ENCODE measurements at regions not wholly inside any gene's neighbourhood (a gene's known extent, or its start where the extent isn't known, plus 50 kb on each side); places are given as distances from the start of the nearest gene placed in this dataset.

DNA sequence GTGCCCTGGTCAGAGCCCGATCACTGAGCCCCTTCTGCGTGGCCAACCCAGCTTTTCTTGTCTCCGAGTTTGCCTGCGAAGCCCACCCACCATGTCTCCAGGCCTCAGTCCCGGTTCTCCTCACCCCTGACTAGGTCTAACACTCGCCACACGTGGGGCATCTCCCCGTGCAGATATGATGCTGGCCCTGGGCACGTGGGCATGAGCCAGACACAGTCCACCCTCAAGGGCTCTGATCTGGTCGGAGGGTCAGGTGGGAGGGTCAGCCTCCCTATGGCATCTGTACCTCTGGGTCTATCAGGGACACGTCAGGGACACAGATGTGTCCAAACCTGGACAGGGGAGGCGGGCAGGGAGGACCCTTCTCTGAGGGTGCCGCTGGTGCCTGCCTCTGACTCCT lies 95.4 kb downstream of the RHOB start:
- no peaks in the 10 kb centered on the region for H3K27me3 ChIP-seq (replicated peaks; ENCODE audit: control insufficient read depth, insufficient read depth, low read length)
- no peak overlapping the region for H3K4me3 ChIP-seq (replicated peaks; ENCODE audit: low read depth, low read length)
- TF ChIP-seq, protein P1, sequence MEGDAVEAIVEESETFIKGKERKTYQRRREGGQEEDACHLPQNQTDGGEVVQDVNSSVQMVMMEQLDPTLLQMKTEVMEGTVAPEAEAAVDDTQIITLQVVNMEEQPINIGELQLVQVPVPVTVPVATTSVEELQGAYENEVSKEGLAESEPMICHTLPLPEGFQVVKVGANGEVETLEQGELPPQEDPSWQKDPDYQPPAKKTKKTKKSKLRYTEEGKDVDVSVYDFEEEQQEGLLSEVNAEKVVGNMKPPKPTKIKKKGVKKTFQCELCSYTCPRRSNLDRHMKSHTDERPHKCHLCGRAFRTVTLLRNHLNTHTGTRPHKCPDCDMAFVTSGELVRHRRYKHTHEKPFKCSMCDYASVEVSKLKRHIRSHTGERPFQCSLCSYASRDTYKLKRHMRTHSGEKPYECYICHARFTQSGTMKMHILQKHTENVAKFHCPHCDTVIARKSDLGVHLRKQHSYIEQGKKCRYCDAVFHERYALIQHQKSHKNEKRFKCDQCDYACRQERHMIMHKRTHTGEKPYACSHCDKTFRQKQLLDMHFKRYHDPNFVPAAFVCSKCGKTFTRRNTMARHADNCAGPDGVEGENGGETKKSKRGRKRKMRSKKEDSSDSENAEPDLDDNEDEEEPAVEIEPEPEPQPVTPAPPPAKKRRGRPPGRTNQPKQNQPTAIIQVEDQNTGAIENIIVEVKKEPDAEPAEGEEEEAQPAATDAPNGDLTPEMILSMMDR (IDR thresholded peaks at IDR 0.05; ENCODE audit: insufficient read depth, low read length, poor library complexity, severe bottlenecking), result no peak
- H3K36me3 ChIP-seq (ENCODE audit: control insufficient read depth, insufficient read depth, low read length), result no peaks in the 10 kb centered on the region
- no peak for DNase-seq (ENCODE audit: extremely low read depth, insufficient read length)

DNA sequence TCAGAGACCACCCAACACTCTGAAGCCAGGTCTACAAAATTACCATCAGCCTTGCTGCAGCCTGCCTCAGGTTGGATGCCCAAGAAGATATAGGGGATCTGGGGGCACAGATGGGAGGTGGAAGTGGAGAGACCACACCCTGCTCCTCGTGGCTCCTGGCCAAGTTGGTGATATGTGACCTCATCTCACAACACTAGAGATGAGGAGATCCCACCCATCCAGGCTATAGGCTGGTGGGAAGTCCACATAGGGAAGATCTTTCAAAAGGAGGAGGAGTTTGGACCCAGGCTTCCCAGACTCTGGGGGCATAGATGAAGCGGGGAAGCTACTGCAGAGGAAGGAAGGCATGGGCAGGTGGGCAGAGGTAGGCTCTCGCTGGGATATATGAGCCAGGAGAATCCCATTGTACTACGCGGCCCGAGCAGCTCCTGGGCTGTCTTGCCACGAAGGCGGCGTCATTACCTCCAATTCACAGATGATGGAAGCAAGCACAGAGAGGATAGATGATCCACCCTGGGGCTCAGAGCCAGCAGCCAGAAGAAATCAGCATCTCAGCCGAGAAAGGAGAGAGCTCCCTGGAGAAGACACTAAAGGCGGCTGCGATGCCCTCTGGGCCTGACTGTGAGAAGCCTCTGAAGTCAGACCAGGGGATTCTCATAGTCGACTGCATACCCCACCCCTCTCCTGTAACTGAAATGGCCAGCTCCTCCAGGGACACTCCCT lies 96.0 kb downstream of the RHOB start:
- Histone ChIP-seq H3K4me3 (replicated peaks; ENCODE audit: low read depth, low read length) (no peak overlapping the region), H3K27me3 (replicated peaks; ENCODE audit: control insufficient read depth, insufficient read depth, low read length) (no peaks in the 10 kb centered on the region), H3K36me3 (ENCODE audit: control insufficient read depth, insufficient read depth, low read length) (no peaks in the 10 kb centered on the region)
- TF ChIP-seq, protein P1 (IDR thresholded peaks at IDR 0.05; ENCODE audit: insufficient read depth, low read length, poor library complexity, severe bottlenecking), result no peak
- DNase-seq (ENCODE audit: extremely low read depth, insufficient read length), result no peak

DNA sequence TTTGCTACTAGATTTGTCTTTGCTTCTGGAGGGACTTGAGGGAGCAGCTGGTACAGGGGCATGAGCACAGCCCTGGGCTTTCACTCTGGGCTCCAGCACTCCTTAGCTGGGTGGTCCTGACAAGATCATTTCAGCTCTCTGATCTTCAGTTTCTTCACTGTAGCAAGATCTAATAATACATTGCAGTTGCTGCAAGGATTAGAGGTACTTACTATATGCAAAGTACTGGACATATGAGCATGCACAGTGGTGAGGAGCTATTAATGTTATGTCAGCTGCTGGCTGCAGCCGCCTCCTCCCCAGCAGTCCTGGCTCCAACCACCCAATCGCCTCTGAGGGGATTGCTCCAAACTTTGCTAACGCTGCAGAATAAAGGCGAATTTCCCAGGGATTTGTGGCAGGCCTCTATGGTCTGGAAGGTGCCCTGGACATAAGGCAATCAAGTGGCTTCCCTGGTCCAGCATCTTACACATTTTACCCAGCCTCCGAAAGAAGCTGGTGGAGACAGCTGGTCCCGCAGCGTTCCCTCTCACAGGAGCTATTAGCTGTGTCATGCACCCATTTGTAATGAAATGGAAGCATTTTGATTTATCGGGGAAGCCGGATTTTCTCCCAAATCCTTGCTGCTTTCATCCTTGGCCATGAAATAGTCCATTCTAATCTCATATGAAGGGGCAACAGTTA lies 96.7 kb downstream of the RHOB start:
- no peak overlapping the region for H3K4me3 ChIP-seq (replicated peaks; ENCODE audit: low read depth, low read length)
- TF ChIP-seq, protein P1 (IDR thresholded peaks at IDR 0.05; ENCODE audit: insufficient read depth, low read length, poor library complexity, severe bottlenecking), result no peak

DNA sequence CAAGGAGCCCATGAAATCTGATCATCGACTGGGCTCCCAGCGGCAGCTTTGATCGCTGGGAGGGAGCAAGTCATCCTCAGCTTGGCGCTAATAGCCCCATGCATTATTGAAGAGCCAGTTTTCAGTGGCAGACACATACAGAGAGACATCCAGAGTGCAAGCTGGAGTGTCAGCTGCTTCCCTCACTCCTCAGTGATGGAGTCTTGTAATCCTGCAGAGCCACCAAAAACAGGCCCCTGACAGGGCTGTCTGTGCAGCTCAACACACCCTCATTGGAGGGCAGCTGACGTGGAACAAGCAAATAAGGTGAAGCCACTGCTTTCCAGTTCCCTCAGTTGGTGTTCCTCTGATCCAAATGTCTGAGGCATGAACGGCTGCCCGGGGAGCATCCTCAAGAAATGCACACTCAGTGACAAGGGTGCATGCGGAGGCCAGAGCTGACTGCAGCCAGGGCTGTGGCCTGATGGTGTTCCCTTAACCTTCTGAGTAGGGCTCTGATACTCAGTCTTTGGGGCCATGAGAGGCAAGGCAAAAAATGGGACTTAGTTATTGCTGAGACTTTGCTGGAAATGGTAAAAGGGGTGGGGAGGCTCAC lies 97.4 kb downstream of the RHOB start:
- TF ChIP-seq, protein P1 (IDR thresholded peaks at IDR 0.05; ENCODE audit: insufficient read depth, low read length, poor library complexity, severe bottlenecking), result no peak
- no peaks in the 10 kb centered on the region for H3K36me3 ChIP-seq (ENCODE audit: control insufficient read depth, insufficient read depth, low read length)
- no peak for DNase-seq (ENCODE audit: extremely low read depth, insufficient read length)
- H3K27me3 ChIP-seq (replicated peaks; ENCODE audit: control insufficient read depth, insufficient read depth, low read length), result no peaks in the 10 kb centered on the region
- no peak overlapping the region for H3K4me3 ChIP-seq (replicated peaks; ENCODE audit: low read depth, low read length)

More for the DNA sequence above, 96.7 kb downstream of the RHOB start:
- Histone ChIP-seq H3K27me3 (replicated peaks; ENCODE audit: control insufficient read depth, insufficient read depth, low read length) (no peaks in the 10 kb centered on the region), H3K36me3 (ENCODE audit: control insufficient read depth, insufficient read depth, low read length) (no peaks in the 10 kb centered on the region)
- no peak for DNase-seq (ENCODE audit: extremely low read depth, insufficient read length)

DNA sequence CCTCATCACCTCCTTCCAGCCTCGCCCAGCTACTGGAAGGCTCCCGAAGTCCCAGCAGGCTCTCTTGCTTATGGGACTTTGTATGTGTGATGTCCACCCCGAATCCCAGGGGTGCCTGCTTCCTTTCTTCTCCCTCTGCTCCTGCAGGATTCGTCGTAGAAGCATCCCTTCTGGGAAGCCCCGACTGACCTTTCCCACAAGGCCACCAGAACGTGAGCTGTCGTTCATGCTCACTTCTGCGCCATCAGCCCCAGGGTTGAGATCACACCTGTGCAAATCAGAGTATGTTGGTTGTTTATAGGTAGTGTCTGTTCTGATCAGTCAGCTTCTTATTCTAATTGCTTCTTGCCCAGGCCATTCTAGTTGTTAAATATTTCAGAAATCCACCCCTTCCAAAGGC lies 101.8 kb downstream of the HS1BP3 start:
- TF ChIP-seq, protein P1 (IDR thresholded peaks at IDR 0.05; ENCODE audit: insufficient read depth, low read length, poor library complexity, severe bottlenecking), result no peak
- no peaks in the 10 kb centered on the region for H3K36me3 ChIP-seq (ENCODE audit: control insufficient read depth, insufficient read depth, low read length)

More for the DNA sequence above, 101.8 kb downstream of the HS1BP3 start:
- no peak overlapping the region for H3K4me3 ChIP-seq (replicated peaks; ENCODE audit: low read depth, low read length)
- no peaks in the 10 kb centered on the region for H3K27me3 ChIP-seq (replicated peaks; ENCODE audit: control insufficient read depth, insufficient read depth, low read length)
- DNase-seq (ENCODE audit: extremely low read depth, insufficient read length), result no peak

Measured in GM06990 (cell line).